H1 (cell line): ENCODE measurements at regions not wholly inside any gene's neighbourhood (a gene's known extent, or its start where the extent isn't known, plus 50 kb on each side); places are given as distances from the start of the nearest gene placed in this dataset.

Experiments
- CTCF ChIA-PET: fragments of 300-600 bp; sonication (Branson Sonifier 250); formaldehyde crosslinking; loops from one replicate; lab custom pipeline; 2021; ENCODE audit not compliant: partially characterized antibody; lab: Charles Lee
- POLR2A ChIA-PET: fragments of 300-600 bp; sonication (Branson Sonifier 250); formaldehyde crosslinking; loops from one replicate; lab custom pipeline; 2021; ENCODE audit warnings: inconsistent platforms; ENCODE audit not compliant: partially characterized antibody; lab: Charles Lee
- DNase-seq, 2 experiments: peaks; one replicate each; pipeline versions ENCODE4 v3.0.0 to v3.0.0-alpha.2; 2010 to 2022; ENCODE audit warnings: low spot score in 2 of 2, low read depth in 1 of 2, mixed read lengths in 1 of 2
- FAIRE-seq: peaks from 2 replicates; lab custom pipeline; 2011; peaks lifted over from hg19 to GRCh38; lab: Jason Lieb, UNC
- H2AFZ ChIP-seq: 2 replicates; pipeline ENCODE4 v1.8.1; 2012; ENCODE audit warnings: low read length, inconsistent platforms
- H2AK5ac ChIP-seq: 2 replicates; pipeline ENCODE4 v1.6.1; 2013; ENCODE audit warnings: low read depth, low read length
- H2BK120ac ChIP-seq: replicated peaks from 2 replicates; pipeline ENCODE3; 2013; ENCODE audit warnings: low read depth, low read length, inconsistent platforms
- H2BK12ac ChIP-seq: 2 replicates; pipeline ENCODE4 v1.6.1; 2013; ENCODE audit warnings: low read depth, low read length
- H2BK15ac ChIP-seq: 2 replicates; pipeline ENCODE4 v1.6.1; 2013; ENCODE audit warnings: low read length
- H2BK20ac ChIP-seq: 2 replicates; pipeline ENCODE4 v1.6.1; 2013; ENCODE audit warnings: low read length
- H2BK5ac ChIP-seq: 2 replicates; pipeline ENCODE4 v1.6.1; 2013; ENCODE audit warnings: low read depth, low read length
- H3K14ac ChIP-seq: 2 replicates; pipeline ENCODE4 v1.6.1; 2013; ENCODE audit warnings: inconsistent platforms; ENCODE audit not compliant: insufficient read length
- H3K18ac ChIP-seq: 2 replicates; pipeline ENCODE4 v1.6.1; 2013; ENCODE audit warnings: low read length; ENCODE audit errors: extremely low read depth
- H3K23ac ChIP-seq: 2 replicates; pipeline ENCODE4 v1.6.1; 2013; ENCODE audit warnings: inconsistent platforms; ENCODE audit not compliant: insufficient read length
- H3K23me2 ChIP-seq: 2 replicates; pipeline ENCODE4 v1.6.1; 2013; ENCODE audit warnings: low read depth, low read length
- H3K27ac ChIP-seq: 2 replicates; pipeline ENCODE4 v1.6.1; 2011; ENCODE audit warnings: low read depth, low read length, inconsistent platforms
- H3K27me3 ChIP-seq, 4 experiments: replicated peaks in 1 of 4; 1 replicate in 1 of 4; 2 replicates in 3 of 4; pipeline versions ENCODE4 v1.6.1 to v1.8.1; 2011 to 2013; ENCODE audit warnings: low read length in 3 of 4, mild to moderate bottlenecking in 3 of 4, inconsistent platforms in 2 of 4, mixed read lengths in 2 of 4, moderate library complexity in 1 of 4; ENCODE audit not compliant: control insufficient read depth in 3 of 4, insufficient read depth in 3 of 4; ENCODE audit errors: extremely low read depth in 1 of 4
- H3K36me3 ChIP-seq, 4 experiments: 2 replicates each; pipeline versions ENCODE4 v1.6.1 to v1.8.1; 2011 to 2013; ENCODE audit warnings: mild to moderate bottlenecking in 4 of 4, low read length in 3 of 4, moderate library complexity in 2 of 4, control low read depth in 1 of 4, inconsistent platforms in 1 of 4; ENCODE audit not compliant: insufficient read depth in 4 of 4, control insufficient read depth in 2 of 4
- H3K4ac ChIP-seq: replicated peaks from 2 replicates; pipeline ENCODE3; 2013; ENCODE audit warnings: low read length, low read depth, mixed read lengths, inconsistent platforms; ENCODE audit not compliant: insufficient read length
- H3K4me1 ChIP-seq, 4 experiments: replicated peaks in 1 of 4; 1 replicate in 1 of 4; 2 replicates in 3 of 4; pipeline versions ENCODE4 v1.6.1 to v1.8.1; 2011 to 2013; ENCODE audit warnings: low read length in 3 of 4, inconsistent platforms in 2 of 4, mixed read lengths in 1 of 4; ENCODE audit not compliant: insufficient read depth in 4 of 4, control insufficient read depth in 3 of 4
- H3K4me2 ChIP-seq, 2 experiments: 2 replicates each; pipeline versions ENCODE4 v1.6.1 to v1.8.1; 2011 to 2013; ENCODE audit warnings: low read depth in 2 of 2, low read length in 2 of 2, control low read depth in 1 of 2, inconsistent platforms in 1 of 2, mild to moderate bottlenecking in 1 of 2; ENCODE audit not compliant: insufficient read depth in 1 of 2
- H3K4me3 ChIP-seq, 4 experiments: fragments of 200-600, 300-600 bp in 1 of 4; sonication (generic), shearing (Covaris generic), sonication (Bioruptor Twin) in 1 of 4; 2 replicates each; pipeline versions ENCODE4 v1.5.1 to v1.8.1; 2011 to 2016; ENCODE audit warnings: low read length in 4 of 4, low read depth in 3 of 4, control low read depth in 2 of 4, inconsistent platforms in 2 of 4, mild to moderate bottlenecking in 2 of 4, mixed read lengths in 1 of 4, moderate library complexity in 1 of 4; ENCODE audit not compliant: insufficient read depth in 2 of 4; ENCODE audit errors: extremely low read depth in 1 of 4
- H3K56ac ChIP-seq: replicated peaks from 2 replicates; pipeline ENCODE3; 2013; ENCODE audit warnings: low read depth, mild to moderate bottlenecking, mixed read lengths, low read length, inconsistent platforms; ENCODE audit not compliant: insufficient read length
- H3K79me1 ChIP-seq: 2 replicates; pipeline ENCODE4 v1.6.1; 2013; ENCODE audit warnings: low read depth, low read length, control low read depth
- H3K79me2 ChIP-seq, 2 experiments: 2 replicates each; pipeline versions ENCODE4 v1.6.1 to v1.8.1; 2012 to 2013; ENCODE audit warnings: low read length in 2 of 2, mild to moderate bottlenecking in 2 of 2, inconsistent platforms in 1 of 2; ENCODE audit not compliant: insufficient read depth in 2 of 2, control insufficient read depth in 1 of 2
- H3K9ac ChIP-seq, 4 experiments: replicated peaks in 1 of 4; 1 replicate in 1 of 4; 2 replicates in 3 of 4; pipeline versions ENCODE4 v1.6.1 to v1.8.1; 2011 to 2013; ENCODE audit warnings: low read depth in 3 of 4, low read length in 3 of 4, control low read depth in 2 of 4, mild to moderate bottlenecking in 2 of 4, moderate library complexity in 2 of 4, inconsistent platforms in 1 of 4; ENCODE audit errors: extremely low read depth in 1 of 4
- H3K9me3 ChIP-seq, 2 experiments: 2 replicates each; pipeline versions ENCODE4 v1.6.1 to v1.8.1; 2012 to 2013; ENCODE audit warnings: mild to moderate bottlenecking in 2 of 2, moderate library complexity in 2 of 2, control low read depth in 1 of 2, inconsistent platforms in 1 of 2, low read depth in 1 of 2, low read length in 1 of 2, mixed read lengths in 1 of 2; ENCODE audit not compliant: insufficient read depth in 2 of 2
- H4K20me1 ChIP-seq, 2 experiments: replicated peaks in 1 of 2; 2 replicates each; pipeline versions ENCODE3 to v1.8.1; 2011 to 2013; ENCODE audit warnings: inconsistent platforms in 2 of 2, low read length in 2 of 2, mild to moderate bottlenecking in 1 of 2; ENCODE audit not compliant: insufficient read depth in 2 of 2, control insufficient read depth in 1 of 2
- H4K5ac ChIP-seq: 2 replicates; pipeline ENCODE4 v1.6.1; 2013; ENCODE audit warnings: low read length, low read depth, mixed read lengths, inconsistent platforms; ENCODE audit not compliant: insufficient read length
- H4K8ac ChIP-seq: 2 replicates; pipeline ENCODE4 v1.8.0; 2013; ENCODE audit warnings: mild to moderate bottlenecking, moderate library complexity, low read length, inconsistent platforms; ENCODE audit not compliant: insufficient read depth; ENCODE audit errors: extremely low read depth
- H4K91ac ChIP-seq: replicated peaks from 2 replicates; pipeline ENCODE3; 2013; ENCODE audit warnings: low read length, mixed read lengths, inconsistent platforms; ENCODE audit not compliant: insufficient read length
- BACH1 ChIP-seq: IDR thresholded peaks from 2 replicates; pipeline ENCODE4 v1.6.1; 2012; ENCODE audit warnings: low read length, improper control_type of control experiment
- CBX5 ChIP-seq: fragments of 300-800, 300-1000 bp; sonication (generic); IDR thresholded peaks from 2 replicates; pipeline ENCODE4 v1.7.1; 2016; ENCODE audit warnings: antibody characterized with exemption, low read length, low read depth
- PHF8 ChIP-seq: fragments of 200-600 bp; sonication (generic); conservative IDR thresholded peaks from 2 replicates; pipeline ENCODE4 v1.7.1; 2012; ENCODE audit warnings: low read depth, mild to moderate bottlenecking, inconsistent platforms, low read length, moderate library complexity
- RBBP5 ChIP-seq: IDR thresholded peaks from 2 replicates; pipeline ENCODE4 v1.7.1; 2012; ENCODE audit warnings: low read depth, mild to moderate bottlenecking, inconsistent platforms, low read length, moderate library complexity, borderline replicate concordance
- RXRA ChIP-seq: IDR thresholded peaks from 2 replicates; pipeline ENCODE4 v1.6.1; 2011; ENCODE audit warnings: low read depth, mild to moderate bottlenecking, low read length, moderate library complexity; ENCODE audit not compliant: insufficient read depth
- SIN3A ChIP-seq, 2 experiments: IDR thresholded peaks in 1 of 2; conservative IDR thresholded peaks in 1 of 2; 2 replicates each; pipeline ENCODE4 v1.6.1; 2011 to 2012; ENCODE audit warnings: low read length in 2 of 2, improper control_type of control experiment in 1 of 2, low read depth in 1 of 2, mild to moderate bottlenecking in 1 of 2
- SUZ12 ChIP-seq: fragments of 200-600 bp; sonication (generic); IDR thresholded peaks from 2 replicates; pipeline ENCODE4 v1.6.1; 2012; ENCODE audit warnings: mild to moderate bottlenecking, inconsistent platforms, low read length, moderate library complexity, mixed read lengths
- TEAD4 ChIP-seq: IDR thresholded peaks from 2 replicates; pipeline ENCODE4 v1.6.1; 2012; ENCODE audit warnings: low read depth, low read length, inconsistent platforms, mixed read lengths
- WGBS, 2 experiments: shearing (Covaris generic) in 1 of 2; methylation state at CpG; one replicate each; pipeline versions ENCODE4 v1.1.6 to v1.1.7; 2013 to 2015; ENCODE audit warnings: low lambda C conversion rate in 2 of 2, mixed read lengths in 2 of 2, inconsistent platforms in 1 of 2, low coverage in 1 of 2, missing lambda C conversion rate in 1 of 2; ENCODE audit not compliant: insufficient replicate concordance in 2 of 2, insufficient coverage in 1 of 2, insufficient read length in 1 of 2; ENCODE audit errors: extremely low coverage in 1 of 2, missing lambda C conversion rate in 1 of 2; 5-methylcytosine and 5-hydroxymethylcytosine counted together
- TF ChIP-seq, protein P1 (sequence below): IDR thresholded peaks from 2 replicates; pipeline ENCODE4 v1.6.1; 2011; ENCODE audit warnings: low read depth, mild to moderate bottlenecking, low read length; ENCODE audit not compliant: insufficient read depth
- TF ChIP-seq, protein P2 (sequence below), 3 experiments: IDR thresholded peaks; 1 replicate in 2 of 3; 2 replicates in 1 of 3; pipeline versions ENCODE4 v1.5.1 to v1.6.1; 2011; ENCODE audit warnings: low read length in 3 of 3, mild to moderate bottlenecking in 3 of 3, inconsistent platforms in 2 of 3, low read depth in 1 of 3, moderate library complexity in 1 of 3; ENCODE audit not compliant: insufficient read depth in 1 of 3; ENCODE audit errors: control extremely low read depth in 1 of 3

DNA sequence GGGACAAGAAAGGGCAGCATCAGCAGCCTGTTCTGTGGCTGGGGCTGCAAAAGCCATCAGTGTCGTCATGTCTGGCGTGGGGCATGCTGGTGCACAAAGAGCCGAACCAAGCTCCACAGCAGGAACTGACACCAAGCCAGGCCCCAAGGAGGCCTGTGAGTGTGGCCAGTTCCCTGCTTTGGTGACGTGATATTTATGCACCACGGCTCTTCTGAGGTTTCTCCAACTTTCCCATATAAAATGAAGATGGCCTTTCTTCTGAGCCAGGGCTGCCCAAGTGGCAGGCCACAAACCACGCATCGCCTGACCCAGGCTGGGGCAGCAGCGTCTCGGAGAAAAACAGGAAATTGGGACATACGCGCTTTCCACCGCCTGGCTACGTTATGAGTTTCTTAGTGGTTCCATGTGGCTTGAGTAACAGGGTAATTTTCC is 109.9 kb downstream of the RIN2 start:
- FAIRE-seq = no peak
- Histone ChIP-seq H3K23me2 (no peaks in the 10 kb centered on the region), H3K14ac (no peak overlapping the region), H3K27me3 (no peaks in the 10 kb centered on the region), H3K79me1 (no peaks in the 10 kb centered on the region), H3K4ac (no peak overlapping the region), H3K9me3 (no peaks in the 10 kb centered on the region; a peak in 1 of 4 replicates), H3K27ac (no peak overlapping the region), H2BK15ac (no peak overlapping the region), H4K91ac (no peak overlapping the region), H3K9ac (no peak overlapping the region), H4K20me1 (no peaks in the 10 kb centered on the region), H4K8ac (no peak overlapping the region), H3K36me3 (no peaks in the 10 kb centered on the region), H4K5ac (no peak overlapping the region), H2AK5ac (no peak overlapping the region), H2BK12ac (no peak overlapping the region), H3K4me2 (no peak overlapping the region), H3K23ac (no peak overlapping the region), H3K4me3 (no peak overlapping the region), H2BK120ac (no peak overlapping the region), H2AFZ (no peak overlapping the region), H3K18ac (no peak overlapping the region), H2BK5ac (no peak overlapping the region), H2BK20ac (no peak overlapping the region), H3K56ac (no peak overlapping the region), H3K4me1 (no peaks in the 10 kb centered on the region), H3K79me2 (no peaks in the 10 kb centered on the region)
- WGBS, 2 experiments = 96% methylated on average over 13 of the region's 13 CpGs; no CpG with 5 or more reads in 1 of the 2 experiments
- no peak for DNase-seq
- ChIA-PET CTCF (interaction anchor here (0.5 kb wide), 1 partner anchor 663 kb away, joined by 3 read pairs; no protein-coding TSS in a partner anchor), POLR2A (no interaction called here)
- TF ChIP-seq RBBP5 (no peak), SIN3A (conservative IDR thresholded peaks at IDR 0.05 in 1 of 2, IDR thresholded peaks at IDR 0.05 in 1 of 2; ENCODE audit: low read depth in 1 of 2, low read length in 2 of 2) (no peak), SUZ12 (no peak), RXRA (no peak), CBX5 (no peak), TEAD4 (no peak), PHF8 (no peak), BACH1 (no peak)
- TF ChIP-seq, protein P1, sequence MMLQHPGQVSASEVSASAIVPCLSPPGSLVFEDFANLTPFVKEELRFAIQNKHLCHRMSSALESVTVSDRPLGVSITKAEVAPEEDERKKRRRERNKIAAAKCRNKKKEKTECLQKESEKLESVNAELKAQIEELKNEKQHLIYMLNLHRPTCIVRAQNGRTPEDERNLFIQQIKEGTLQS = no peak
- TF ChIP-seq, protein P2, sequence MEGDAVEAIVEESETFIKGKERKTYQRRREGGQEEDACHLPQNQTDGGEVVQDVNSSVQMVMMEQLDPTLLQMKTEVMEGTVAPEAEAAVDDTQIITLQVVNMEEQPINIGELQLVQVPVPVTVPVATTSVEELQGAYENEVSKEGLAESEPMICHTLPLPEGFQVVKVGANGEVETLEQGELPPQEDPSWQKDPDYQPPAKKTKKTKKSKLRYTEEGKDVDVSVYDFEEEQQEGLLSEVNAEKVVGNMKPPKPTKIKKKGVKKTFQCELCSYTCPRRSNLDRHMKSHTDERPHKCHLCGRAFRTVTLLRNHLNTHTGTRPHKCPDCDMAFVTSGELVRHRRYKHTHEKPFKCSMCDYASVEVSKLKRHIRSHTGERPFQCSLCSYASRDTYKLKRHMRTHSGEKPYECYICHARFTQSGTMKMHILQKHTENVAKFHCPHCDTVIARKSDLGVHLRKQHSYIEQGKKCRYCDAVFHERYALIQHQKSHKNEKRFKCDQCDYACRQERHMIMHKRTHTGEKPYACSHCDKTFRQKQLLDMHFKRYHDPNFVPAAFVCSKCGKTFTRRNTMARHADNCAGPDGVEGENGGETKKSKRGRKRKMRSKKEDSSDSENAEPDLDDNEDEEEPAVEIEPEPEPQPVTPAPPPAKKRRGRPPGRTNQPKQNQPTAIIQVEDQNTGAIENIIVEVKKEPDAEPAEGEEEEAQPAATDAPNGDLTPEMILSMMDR (IDR thresholded peaks at IDR 0.05; ENCODE audit: control extremely low read depth in 1 of 3, insufficient read depth in 1 of 3, low read depth in 1 of 3, low read length in 3 of 3) = no peak
